NCI-H1105 (cell line): ENCODE measurements at regions not wholly inside any gene's neighbourhood (a gene's known extent, or its start where the extent isn't known, plus 50 kb on each side); places are given as distances from the start of the nearest gene placed in this dataset.
"Not testable (repeated sequence)": the region's sequence is repeated elsewhere in the genome, so short reads cannot be mapped to it uniquely, and the experiment has no call there.

ENCODE experiments used
- DNase-seq: peaks from one replicate; lab custom pipeline; 2025; lab: John Stamatoyannopoulos, UW

DNA sequence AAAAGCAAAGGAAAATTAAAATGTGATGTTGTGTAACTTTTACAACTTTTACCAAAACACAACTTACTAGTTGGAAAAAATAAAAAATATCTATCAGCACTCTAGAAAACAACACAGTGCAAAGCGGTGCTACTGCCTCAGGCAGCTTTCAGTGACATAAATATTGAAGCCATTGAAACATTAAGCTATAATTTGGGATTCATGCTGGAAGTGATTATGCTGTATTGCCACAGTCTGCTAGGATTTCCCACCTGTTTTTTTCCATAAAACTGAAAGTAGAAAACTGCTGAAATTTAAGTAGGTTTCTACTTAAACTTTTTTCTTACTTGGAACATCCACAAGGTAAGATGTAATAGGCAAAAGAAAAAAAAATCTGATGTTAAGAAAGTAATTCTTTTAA lies 674.4 kb downstream of the KCNT2 start:
- no peak for DNase-seq

DNA sequence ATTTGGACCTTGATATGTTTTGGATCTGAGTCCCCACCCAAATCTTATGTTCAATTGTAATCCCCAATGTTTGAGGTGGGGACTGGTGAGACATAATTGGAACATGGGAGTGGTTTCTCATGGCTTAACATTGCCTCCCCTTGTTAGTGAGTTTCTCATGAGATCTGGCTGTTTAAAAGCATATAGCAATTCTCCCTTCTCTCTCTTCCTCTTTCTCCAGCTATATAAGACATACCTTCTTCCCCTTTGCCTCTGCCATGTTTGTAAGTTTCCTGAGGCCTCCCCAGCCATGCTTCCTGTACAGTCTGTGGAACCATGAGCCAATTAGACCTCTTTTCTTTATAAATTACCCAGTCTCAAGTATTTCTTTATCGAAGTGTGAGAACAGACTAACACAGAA lies 692.4 kb downstream of the KCNT2 start:
- no peak for DNase-seq

DNA sequence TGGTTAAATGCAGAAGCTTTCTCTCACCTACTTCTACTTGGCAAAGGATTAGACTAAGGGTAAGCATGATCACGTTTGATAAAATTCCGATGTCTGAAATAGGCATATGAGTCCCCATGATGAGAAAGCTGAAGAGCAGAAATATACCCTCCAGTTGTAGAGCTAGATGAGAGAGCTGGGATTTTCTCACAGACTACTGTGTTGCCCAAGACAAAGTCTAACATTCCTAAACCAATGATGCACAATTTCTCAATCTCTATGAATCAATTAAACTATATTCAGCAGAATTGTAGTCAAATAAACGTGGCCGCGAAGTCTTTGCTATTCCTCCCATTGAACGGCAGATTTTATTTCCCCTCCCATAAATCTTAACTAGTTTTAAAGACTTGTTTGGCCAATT lies 699.2 kb downstream of the KCNT2 start:
- DNase-seq, result no peak

DNA sequence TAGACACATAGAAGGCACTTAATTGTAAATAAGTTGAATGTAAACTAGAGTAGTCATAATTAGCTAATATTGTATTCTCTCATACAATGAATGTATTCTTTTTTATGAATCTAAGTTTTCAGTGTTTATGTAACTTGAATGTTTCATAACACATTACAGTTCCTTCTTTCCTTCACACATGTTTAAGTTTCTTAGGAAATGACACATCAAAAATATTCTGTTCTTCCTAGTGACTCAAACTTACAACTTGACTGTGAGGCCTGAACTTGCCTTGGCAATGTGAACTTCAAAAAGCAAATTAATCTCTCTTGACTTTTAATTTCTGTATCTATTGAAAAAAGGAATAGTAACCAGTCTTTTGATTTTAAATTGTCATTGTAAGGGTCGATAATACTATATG lies 700.1 kb downstream of the KCNT2 start:
- no peak for DNase-seq

DNA sequence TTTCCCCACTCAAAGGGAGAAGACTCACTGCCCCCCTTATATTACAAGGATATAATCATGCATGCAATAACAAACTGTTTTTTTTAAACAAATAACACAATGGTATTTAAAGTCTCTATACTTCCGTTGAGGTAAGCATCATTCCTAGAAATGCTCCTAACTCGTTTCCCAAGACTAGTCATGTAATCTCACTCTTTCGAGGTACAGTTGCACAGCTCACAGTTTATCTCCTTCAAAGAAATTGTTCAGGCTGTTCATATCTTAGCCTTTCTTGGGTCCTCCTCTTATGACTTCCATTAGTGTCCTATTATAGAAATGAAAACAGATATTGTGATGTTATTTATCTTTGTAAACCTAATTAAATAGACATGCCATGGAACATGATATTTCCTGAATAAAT lies 705.0 kb downstream of the KCNT2 start:
- DNase-seq, result no peak

DNA sequence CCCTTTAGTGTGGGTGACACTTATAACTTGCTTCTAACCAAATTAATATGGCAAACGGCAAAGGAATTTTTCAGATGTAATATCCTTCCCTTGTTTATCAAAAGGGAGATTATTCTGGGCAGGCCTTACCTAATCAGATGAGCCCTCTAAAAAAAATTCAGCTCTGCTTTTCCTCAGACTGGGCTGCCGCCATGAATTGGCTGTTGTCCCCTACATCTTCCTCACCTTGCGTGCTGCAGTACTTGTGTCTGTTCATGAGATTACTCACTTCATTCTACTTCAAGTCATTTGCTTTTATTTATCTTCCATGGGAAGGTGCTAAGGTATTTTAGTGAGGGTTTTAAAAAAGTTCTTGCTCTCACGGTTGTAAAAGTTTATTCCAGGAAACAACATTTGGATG lies 705.5 kb downstream of the KCNT2 start:
- no peak for DNase-seq

DNA sequence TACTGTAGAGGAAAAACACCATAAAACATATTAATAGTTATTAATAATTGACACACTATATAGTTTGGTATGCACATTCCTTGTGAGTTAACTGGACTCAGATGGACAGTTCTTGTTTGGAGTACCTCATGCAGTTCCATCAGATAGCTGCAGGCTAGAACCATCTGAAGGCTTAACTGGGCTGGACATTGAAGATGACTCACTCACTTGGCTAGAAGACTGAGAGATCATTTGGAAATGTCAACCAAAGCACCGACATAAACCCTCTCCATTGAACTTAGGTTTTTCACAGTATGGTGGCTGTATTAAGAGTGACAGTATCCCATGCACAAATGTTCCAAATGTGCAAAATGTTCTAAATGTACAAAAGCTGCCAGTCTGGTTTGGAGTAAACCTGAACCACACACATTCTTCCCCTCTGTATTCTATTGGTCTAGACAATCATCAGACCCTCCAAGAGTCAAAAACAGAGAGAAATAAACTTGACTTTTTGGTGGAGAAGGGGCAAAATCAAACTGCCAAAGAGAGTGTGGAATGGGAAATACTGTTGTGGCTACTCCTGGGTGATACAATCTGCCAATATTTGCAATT lies 708.4 kb downstream of the KCNT2 start:
- no peak for DNase-seq

DNA sequence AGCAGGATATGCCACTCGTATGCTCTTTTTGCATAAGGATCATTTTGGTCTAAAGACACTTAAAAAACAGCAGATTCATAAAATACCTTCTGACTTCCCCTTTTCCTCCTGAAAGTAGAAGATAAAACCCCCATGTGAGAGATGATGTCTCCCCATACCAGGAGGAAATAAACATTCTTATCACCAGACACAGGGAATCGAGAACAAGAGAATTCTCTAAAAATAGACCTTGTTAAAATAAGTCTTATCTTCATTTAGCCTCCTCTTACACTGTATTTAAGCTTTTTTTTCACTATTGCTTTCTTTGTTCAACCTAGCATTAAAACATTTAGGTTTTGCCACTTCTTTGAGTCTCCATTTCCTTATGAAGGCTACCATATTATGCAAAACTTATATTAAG lies 709.3 kb downstream of the KCNT2 start:
- no peak for DNase-seq

DNA sequence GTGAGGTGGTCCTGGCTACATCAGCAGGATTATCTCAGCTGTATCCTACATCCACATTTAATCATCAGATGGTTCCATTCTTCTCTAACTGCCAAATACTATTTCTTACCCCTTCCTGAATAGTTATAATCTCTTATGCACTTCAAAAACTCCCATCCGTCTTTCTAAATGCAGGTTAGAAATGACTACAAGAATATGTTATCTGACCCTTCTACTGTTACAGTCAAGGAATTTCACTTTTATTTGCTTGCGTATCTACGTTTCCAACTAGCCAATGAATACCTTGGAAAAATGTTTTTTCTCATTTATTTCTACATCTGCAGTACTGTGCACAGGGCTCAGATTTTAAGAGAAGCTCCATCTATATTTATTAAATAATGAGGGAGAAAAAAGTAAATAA lies 709.9 kb downstream of the KCNT2 start:
- no peak for DNase-seq

DNA sequence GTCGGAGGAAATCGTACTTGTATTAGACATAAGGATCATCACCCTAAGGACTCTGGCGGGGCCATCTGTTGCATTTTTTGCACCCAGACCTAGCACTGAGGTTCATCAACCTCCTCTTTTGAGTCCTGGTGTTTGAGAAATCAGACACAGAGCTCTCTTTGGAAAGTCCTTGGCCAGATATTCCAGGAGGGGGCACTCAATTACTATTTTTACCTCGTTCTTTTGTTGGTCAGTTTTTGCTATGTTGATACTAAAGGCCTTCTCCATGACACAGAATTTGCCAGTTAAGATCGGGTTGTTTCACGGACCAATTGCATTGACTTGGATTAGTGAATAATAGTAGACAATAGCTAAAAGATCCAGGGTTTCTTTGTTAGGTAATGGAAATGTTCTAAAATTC lies 711.2 kb downstream of the KCNT2 start:
- DNase-seq, result peak; percentile 1

DNA sequence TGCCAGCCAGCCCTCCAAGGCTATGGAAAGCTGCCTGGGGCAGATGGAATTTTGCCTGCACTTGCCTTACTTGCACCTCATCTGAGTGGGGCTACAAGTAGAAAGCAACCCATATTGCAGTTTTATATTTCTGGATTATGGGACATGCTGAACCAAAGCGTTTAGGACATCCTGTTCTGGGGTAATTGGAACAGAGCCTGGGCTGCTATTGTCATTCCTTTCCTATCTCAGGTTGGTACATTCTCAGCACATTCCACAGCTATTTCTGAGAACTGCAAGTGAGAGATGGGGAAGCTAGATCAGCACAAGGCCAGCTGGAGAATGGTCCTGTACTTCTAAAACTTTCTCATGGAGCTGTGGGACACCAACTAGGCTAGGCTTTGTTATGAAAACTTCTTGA lies 713.8 kb downstream of the KCNT2 start:
- no peak for DNase-seq

DNA sequence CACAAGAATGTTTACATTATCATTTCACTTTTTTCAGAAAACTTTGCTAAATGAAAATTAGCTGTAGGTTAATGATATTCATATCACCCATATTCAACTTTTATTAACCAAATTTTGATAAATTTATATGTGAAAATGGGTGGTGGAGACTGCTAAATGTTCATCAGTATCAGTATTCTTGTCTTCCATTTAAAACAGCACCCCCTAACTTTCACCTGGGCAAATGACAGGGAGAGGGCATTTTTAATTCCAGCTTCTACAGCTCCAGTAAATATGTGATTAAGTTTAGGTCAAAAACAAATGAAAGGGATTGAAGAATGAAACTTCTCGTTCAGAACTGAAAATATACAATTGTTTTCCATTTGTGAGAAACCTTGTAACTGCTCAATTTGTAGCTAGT lies 722.2 kb downstream of the KCNT2 start:
- DNase-seq, result no peak

DNA sequence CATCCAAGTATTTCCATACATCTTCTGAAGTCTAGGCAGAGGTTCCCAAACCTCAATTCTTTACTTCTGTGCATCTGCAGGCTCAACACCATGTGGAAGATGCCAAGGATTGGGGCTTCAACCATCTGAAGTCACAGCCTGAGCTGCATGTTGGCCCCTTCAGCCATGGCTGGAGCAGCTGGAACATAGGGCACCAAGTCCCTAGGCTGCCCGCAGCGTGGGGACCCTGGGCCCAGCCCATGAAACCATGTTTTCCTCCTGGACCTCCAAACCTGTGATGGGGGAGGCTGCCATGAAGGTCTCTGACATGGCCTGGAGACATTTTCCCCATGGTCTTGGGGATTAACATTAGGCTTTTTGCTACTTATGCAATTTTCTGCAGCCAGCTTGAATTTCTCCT lies 729.8 kb downstream of the KCNT2 start:
- no peak for DNase-seq

DNA sequence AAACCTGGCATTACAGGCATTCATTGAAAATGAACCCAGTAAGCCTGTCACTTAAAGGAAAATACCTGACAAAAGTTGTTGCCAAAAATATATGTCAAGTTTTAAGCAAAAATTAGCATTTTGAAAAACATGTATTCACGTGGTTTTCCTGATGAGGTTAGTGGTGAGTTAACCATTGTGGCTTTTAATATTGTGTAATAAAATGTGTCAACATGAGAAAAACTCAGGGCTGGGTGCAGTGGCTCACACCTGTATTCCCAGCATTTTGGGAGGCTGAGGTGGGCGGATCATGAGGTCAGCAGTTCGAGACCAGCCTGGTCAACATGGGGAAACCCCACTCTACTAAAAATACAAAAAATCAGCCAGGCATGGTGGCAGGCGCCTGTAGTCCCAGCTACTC lies 731.4 kb downstream of the KCNT2 start:
- no peak for DNase-seq

DNA sequence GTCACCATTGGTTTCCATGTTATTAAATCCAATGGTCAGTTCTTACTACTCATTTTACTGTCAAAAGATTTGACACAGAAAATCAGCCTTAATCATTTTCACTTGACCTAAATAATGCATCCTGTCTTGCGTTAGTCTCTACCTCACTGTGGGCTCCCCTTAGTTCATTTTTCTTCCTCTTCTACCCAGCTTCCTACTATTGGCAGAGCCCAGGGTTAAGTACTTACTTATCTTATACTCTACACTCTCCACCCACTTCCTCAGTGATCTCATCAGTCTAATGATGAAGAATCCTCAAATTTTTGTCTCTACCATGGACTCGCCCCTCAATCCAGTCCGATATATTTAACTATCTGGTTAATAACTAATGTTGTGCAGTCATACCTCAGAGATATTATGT lies 735.9 kb downstream of the KCNT2 start:
- DNase-seq, result no peak

DNA sequence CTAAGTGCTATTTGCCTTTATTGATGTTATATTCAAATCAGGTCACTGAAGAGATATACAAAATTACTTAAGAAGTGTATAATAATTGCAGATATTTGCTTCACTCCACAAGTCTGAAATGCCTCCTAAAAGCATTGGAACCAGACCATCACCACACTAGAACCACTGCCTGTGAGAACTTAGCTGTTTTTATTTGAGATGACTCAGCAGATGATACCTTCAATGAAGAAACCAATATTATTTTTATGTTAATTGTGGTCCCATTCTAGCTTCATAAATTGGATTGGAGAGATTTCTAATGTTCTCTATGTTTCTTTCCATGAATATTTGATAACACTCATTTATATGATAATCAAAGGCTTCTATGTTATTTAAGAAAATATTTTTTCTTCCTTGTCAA lies 740.6 kb downstream of the KCNT2 start:
- DNase-seq, result no peak

DNA sequence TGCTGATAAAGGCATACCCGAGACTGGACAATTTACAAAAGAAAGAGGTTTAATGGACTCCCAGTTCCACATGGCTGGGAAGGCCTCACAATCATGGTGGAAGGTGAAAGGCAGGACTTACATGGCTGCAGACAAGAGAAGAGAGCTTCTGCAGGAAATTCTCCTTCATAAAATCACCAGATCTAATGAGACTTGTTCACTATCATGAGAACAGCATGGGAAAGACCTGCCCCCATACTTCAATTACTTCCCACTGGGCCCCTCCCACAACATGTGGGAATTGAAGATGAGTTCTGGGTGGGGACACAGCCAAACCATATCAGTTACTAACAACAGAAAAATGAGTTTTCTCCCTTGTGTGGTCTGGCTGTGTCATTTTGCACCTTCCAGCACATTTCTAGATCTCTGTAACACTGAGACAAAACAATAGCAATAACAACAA lies 741.4 kb downstream of the KCNT2 start:
- no peak for DNase-seq

DNA sequence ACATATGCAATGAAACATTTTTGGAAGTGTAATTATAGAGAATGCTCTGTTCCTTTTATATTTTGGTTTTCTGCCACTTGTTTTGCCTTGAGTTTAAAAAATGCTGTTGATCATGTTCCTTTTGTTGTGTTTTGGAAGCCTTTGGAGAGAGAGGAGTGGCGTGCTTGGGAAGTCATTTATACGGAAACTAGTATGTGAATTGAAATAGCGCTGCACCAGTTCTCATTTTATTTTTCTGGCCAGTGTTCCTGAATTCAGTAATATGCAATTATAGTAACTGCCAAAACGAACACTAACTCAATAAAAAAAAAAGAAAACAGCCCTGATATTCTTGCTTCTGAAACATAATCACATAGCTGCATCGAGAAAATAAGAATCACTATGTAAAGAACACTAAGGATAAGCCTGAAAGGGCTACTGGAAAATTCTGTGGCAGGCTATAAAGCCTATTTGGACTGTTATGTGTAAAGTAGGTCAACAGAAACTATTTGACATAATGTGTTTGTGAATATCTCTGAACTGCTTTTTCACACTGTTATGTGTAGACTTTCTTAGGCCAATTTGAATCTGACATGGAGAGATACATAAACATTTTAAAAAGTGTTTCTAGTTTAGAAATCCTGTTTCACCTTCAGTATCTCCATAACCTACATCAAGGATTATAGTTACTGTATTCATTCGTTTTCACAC lies 742.0 kb downstream of the KCNT2 start:
- no peak for DNase-seq

DNA sequence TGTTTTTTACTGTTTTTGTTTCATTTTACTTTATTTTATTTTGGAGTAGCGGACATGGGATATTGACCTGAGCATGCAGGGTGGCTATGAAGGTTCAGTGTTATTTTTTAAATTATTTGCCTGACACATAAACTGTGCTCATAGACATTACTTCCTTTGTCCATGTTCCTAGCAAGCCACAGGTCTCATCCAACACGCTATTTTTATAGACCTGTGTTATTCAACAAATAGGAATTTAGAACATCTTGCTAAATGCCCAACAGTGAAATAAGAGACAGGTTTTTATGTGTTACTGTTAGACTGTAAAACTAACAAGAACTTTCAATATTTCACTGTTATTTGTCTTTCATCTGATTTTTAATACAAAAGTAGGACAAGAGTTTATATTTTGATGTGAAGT lies 756.4 kb downstream of the KCNT2 start:
- DNase-seq, result no peak

DNA sequence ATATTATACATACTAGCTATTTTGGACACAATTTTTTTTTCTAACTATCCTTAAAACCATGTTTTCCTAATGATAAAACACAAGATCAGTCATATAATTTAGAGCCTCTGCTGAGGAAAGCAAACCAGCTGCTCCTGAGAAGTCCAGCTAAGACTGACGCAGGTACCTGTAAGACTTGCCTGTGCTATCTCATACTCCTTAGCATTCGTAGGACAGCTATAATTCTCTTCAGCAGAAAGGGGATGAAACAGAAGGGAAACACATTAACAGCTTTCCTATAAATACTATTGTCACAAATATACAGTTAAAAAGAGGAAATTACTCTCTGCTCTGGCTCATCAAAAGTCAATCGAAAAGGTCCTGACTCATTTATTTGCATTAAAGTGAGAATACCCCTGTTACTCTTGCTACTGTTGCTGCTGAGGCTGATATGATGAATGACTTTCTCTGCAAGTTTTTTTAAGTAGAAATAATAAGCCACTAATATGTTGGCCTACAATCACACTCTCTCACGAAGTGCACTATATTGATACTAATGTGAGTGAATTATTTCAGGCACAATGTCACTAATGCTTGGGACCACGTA lies 757.1 kb downstream of the KCNT2 start:
- no peak for DNase-seq

DNA sequence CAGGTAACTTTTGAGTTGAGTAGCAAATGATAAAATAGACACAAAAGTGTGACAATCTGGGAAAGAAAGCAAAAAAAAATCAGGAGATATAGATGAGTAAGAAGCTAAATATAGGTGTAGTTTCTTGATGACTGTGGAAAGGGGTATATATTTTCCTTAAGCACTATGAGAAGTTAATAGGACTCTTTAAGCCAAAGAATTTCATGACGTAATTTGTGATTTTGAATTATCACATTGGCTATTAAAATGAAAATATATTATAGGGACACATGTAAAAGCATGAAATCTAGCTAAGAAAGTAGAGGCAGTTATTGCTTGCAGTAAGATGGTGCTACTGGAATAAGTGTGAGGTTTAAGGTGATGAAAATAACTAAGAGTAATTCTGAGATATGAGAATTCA lies 759.1 kb downstream of the KCNT2 start:
- no peak for DNase-seq

DNA sequence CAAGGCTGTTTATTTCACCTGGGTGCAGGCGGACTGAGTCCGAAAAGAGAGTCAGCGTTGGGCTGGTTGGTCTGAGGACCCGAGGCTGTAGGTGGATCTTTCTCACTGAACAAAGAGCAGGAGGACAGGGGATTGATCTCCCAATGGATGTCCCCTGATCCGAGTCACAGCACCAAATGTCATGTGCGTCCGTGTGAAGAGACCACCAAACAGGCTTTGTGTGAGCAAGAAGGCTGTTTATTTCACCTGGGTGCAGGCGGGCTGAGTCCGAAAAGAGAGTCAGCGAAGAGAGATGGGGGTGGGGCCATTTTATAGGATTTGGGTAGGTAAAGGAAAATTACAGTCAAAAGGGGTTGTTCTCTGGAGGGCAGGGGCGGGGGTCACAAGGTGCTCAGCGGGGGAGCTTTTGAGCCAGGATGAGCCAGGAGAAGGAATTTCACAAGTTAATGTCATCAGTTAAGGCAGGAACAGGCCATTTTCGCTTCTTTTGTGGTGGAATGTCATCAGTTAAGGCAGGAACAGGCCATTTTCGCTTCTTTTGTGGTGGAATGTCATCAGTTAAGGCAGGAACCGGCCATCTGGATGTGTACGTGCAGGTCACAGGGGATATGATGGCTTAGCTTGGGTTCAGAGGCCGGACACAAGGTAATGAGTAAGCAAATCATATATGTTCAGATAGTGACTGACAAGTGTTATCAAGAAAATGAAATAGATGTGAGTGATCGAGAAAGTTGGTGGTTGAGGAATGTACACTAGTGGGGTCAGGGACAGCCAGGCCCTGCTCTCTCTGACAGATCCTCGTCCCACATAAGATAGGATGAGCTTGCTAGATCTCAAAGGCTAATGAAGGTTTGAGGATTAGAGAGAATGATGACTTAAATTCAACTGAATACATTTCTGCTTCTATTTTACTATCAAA lies 760.0 kb downstream of the KCNT2 start:
- DNase-seq, result not testable (repeated sequence)

DNA sequence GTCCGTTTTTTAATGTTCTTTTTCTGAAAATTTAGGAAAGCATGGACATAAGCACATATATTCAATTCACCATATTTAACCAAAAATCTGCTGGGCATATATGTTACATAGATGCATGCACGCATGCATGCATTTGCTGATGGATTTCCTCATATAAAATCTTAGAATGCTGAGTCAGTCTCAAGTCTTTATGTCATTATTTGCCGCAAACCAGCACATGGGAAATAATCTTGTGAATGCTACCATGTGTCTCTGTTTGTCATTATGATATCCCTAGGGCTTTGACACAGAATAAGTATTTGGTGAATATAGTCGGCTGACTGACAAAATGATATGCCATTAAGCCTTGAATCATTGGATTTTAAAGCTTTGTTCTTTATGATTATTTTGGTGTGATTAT lies 776.5 kb downstream of the KCNT2 start:
- DNase-seq, result no peak
